Gastrocnemius medialis (tissue), 4 donors: ENCODE measurements at regions not wholly inside any gene's neighbourhood (a gene's known extent, or its start where the extent isn't known, plus 50 kb on each side); places are given as distances from the start of the nearest gene placed in this dataset.

Experiments used
- ATAC-seq, 2 donors: fragments of 150-250 bp; one replicate each; pipeline ENCODE4 v1.9.1; 2016
- DNase-seq, 2 donors: peaks; one replicate each; pipeline ENCODE4 v3.0.0-alpha.2; 2019
- H3K27ac ChIP-seq, 4 donors: fragments of 200-600 bp; sonication (generic); 1 replicate in 1 of 4; 2 replicates in 3 of 4; pipeline ENCODE4 v1.5.1; 2016 to 2018; ENCODE audit warnings: mild to moderate bottlenecking in 2 of 4, moderate library complexity in 1 of 4
- H3K27me3 ChIP-seq, 3 donors: fragments of 200-600 bp; sonication (generic) in 2 of 3; 1 replicate in 1 of 3; 2 replicates in 2 of 3; pipeline versions ENCODE4 v1.5.1 to v1.6.0; 2016 to 2019; ENCODE audit warnings: mild to moderate bottlenecking in 1 of 3, moderate library complexity in 1 of 3
- H3K36me3 ChIP-seq, 2 donors: fragments of 200-600 bp; sonication (generic) in 1 of 2; one replicate each; pipeline ENCODE4 v1.5.1; 2017 to 2018
- H3K4me1 ChIP-seq, 2 donors: fragments of 200-600 bp; sonication (generic) in 1 of 2; one replicate each; pipeline ENCODE4 v1.5.1; 2016 to 2017; ENCODE audit warnings: mild to moderate bottlenecking in 2 of 2
- H3K4me3 ChIP-seq, 4 donors: fragments of 200-600 bp; sonication (generic) in 3 of 4; 1 replicate in 1 of 4; 2 replicates in 3 of 4; pipeline ENCODE4 v1.5.1; 2016 to 2019; ENCODE audit warnings: mild to moderate bottlenecking in 2 of 4
- H3K9me3 ChIP-seq, 3 donors: fragments of 200-600 bp; sonication (generic) in 2 of 3; 1 replicate in 1 of 3; 2 replicates in 2 of 3; pipeline ENCODE4 v1.5.1; 2016 to 2019
- POLR2A ChIP-seq, 2 donors: fragments of 450-650 bp; IDR thresholded peaks; one replicate each; pipeline ENCODE4 v1.6.1; 2017; ENCODE audit warnings: antibody characterized with exemption in 2 of 2, mild to moderate bottlenecking in 2 of 2, moderate library complexity in 2 of 2
- in situ Hi-C, 4 donors: fragments of 200-750 bp; cut with MboI; loops; one replicate each; pipeline versions ENCODE4 v1.15.0 to v1.8.0; 2017; ENCODE audit warnings: low sequenced_read_pairs in 4 of 4
- intact Hi-C: fragments of 100-400 bp; cut with DNase I; formaldehyde crosslinking; loops from one replicate; pipeline ENCODE4 v1.15.1; 2023; ENCODE audit warnings: low total_unique reads
- TF ChIP-seq, protein P1 (sequence below), 5 experiments: fragments of 450-650 bp in 3 of 5; fragments of 200-600 bp in 2 of 5; sonication (generic) in 2 of 5; IDR thresholded peaks in 4 of 5; conservative IDR thresholded peaks in 1 of 5; 1 replicate in 4 of 5; 2 replicates in 1 of 5; pipeline ENCODE4 v1.5.1; 2016 to 2019; ENCODE audit warnings: antibody characterized with exemption in 5 of 5, mild to moderate bottlenecking in 3 of 5, moderate library complexity in 3 of 5

DNA sequence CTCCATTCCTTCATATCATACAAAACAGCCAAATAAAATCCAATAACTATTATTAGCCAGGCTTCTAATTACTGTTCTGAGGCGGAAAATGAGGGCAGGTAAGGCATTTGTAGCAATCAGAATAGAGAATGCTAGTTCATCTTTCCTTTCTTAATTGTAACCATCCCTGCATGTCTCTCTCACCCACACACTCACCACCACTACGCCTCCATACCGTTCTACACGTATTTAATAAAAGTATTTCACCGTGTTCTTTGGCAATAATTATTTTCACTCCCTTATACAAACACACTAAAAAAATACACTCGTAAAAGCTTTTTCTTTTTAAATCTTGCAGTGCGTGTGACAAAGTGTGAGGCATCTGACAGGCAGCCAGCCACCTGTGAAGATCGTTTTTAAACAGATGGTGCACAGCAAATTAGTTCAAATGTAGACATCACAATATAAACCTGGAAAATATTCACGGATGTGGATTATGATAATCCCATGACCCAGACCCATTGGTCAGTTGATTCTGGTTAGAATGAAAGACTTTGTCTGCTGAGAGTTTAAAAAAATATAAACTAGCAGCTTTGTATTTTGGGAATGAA is 653.6 kb downstream of the REEP3 start:
- no peaks in the 10 kb centered on the region for H3K27me3 ChIP-seq
- intact Hi-C loops (no loop called here), in situ Hi-C loops (no loop called here)
- H3K4me3 ChIP-seq = no peak overlapping the region
- no peaks in the 10 kb centered on the region for H3K9me3 ChIP-seq
- no peak overlapping the region for H3K27ac ChIP-seq
- no peaks in the 10 kb centered on the region for H3K4me1 ChIP-seq
- ATAC-seq = no peak
- H3K36me3 ChIP-seq = no peaks in the 10 kb centered on the region
- DNase-seq = no peak
- TF ChIP-seq, protein P1, sequence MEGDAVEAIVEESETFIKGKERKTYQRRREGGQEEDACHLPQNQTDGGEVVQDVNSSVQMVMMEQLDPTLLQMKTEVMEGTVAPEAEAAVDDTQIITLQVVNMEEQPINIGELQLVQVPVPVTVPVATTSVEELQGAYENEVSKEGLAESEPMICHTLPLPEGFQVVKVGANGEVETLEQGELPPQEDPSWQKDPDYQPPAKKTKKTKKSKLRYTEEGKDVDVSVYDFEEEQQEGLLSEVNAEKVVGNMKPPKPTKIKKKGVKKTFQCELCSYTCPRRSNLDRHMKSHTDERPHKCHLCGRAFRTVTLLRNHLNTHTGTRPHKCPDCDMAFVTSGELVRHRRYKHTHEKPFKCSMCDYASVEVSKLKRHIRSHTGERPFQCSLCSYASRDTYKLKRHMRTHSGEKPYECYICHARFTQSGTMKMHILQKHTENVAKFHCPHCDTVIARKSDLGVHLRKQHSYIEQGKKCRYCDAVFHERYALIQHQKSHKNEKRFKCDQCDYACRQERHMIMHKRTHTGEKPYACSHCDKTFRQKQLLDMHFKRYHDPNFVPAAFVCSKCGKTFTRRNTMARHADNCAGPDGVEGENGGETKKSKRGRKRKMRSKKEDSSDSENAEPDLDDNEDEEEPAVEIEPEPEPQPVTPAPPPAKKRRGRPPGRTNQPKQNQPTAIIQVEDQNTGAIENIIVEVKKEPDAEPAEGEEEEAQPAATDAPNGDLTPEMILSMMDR (IDR thresholded peaks at IDR 0.05 in 4 of 5, conservative IDR thresholded peaks at IDR 0.05 in 1 of 5) = no peak
- TF ChIP-seq POLR2A (IDR thresholded peaks at IDR 0.05) = no peak

DNA sequence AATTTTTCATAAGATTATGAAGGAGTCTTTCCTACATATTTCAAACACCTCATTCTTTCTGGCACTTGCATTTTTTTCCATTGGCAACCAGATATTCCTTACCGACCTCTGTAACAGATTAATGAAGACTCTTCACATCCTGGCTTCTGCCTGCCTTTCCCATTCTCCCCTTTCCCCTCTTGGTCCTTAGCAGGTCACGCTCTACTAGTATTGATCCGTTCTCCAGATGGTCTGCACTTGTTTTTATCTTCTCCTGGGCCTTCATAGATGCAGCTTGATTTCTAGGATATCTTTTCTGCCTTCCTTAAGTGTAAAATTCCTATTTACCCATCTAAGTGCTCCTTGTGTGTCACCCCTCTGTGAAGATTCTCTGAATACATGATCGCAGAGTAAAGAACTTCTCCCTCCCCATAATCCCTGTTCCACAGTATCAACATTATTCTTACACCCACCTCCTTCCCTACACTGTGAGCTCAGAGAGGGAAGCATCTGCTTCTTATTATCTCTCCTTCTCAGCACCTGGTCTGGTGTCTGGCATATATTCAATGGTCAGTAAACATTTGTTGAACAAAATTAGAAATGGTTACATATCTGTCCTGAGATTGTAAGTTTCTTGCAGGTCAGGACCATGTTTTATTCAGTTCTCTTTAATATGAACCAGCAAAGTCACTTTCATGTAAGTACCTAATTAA is 654.2 kb downstream of the REEP3 start:
- H3K27me3 ChIP-seq = no peaks in the 10 kb centered on the region
- in situ Hi-C loops = no loop called here
- no peaks in the 10 kb centered on the region for H3K36me3 ChIP-seq
- intact Hi-C loops = no loop called here
- no peak for TF ChIP-seq POLR2A (IDR thresholded peaks at IDR 0.05)
- TF ChIP-seq, protein P1 (IDR thresholded peaks at IDR 0.05 in 4 of 5, conservative IDR thresholded peaks at IDR 0.05 in 1 of 5) = no peak
- no peak for ATAC-seq
- H3K9me3 ChIP-seq = no peaks in the 10 kb centered on the region
- H3K4me1 ChIP-seq = no peaks in the 10 kb centered on the region
- DNase-seq = no peak
- H3K27ac ChIP-seq = no peak overlapping the region
- H3K4me3 ChIP-seq = no peak overlapping the region

DNA sequence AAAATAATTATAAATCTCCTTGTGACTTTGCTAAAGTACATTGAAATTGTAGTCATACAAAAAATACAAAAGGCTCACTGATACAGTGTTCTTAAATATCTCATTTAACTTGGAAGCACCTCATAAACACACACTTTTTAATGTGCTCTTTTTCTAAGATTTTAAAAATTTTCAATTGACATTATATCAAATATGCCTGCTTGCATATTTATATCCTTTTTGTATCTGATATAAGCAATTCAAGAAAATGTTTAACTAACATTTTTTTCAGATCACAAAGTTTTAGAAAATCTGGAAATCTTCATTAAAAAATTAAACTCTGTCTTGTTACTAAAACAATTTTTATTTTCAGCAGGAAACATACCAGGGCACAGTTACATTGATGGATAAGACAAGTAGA is 661.5 kb downstream of the REEP3 start:
- intact Hi-C loops = no loop called here
- Histone ChIP-seq H3K4me1 (no peaks in the 10 kb centered on the region), H3K27me3 (no peaks in the 10 kb centered on the region), H3K9me3 (no peaks in the 10 kb centered on the region), H3K27ac (no peak overlapping the region), H3K36me3 (no peaks in the 10 kb centered on the region), H3K4me3 (no peak overlapping the region)
- TF ChIP-seq POLR2A (IDR thresholded peaks at IDR 0.05) = no peak
- TF ChIP-seq, protein P1 (IDR thresholded peaks at IDR 0.05 in 4 of 5, conservative IDR thresholded peaks at IDR 0.05 in 1 of 5) = no peak
- ATAC-seq (no peak), DNase-seq (no peak)
- in situ Hi-C loops = no loop called here

DNA sequence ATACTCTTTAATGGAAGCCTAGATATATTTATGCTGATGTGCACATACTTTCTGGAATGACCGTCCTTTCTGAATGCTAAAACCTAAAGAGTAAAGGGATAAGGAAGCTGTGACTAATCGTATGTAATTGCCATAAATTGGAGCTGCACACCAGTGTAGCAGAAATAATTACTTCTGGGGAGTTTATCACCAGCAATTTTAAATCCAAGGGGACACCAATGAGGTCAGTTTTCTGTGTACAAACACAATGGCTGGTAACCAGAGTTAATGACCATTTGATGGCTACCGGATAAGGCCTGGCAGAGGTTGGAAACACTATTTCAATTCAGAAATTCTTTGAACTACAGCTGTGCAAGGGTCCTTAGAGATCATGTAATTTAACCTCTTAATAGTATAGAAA is 670.1 kb downstream of the REEP3 start:
- Histone ChIP-seq H3K4me3 (no peak overlapping the region), H3K9me3 (no peaks in the 10 kb centered on the region), H3K27me3 (no peaks in the 10 kb centered on the region), H3K36me3 (no peaks in the 10 kb centered on the region), H3K4me1 (no peaks in the 10 kb centered on the region), H3K27ac (no peak overlapping the region)
- in situ Hi-C loops (no loop called here), intact Hi-C loops (no loop called here)
- no peak for TF ChIP-seq POLR2A (IDR thresholded peaks at IDR 0.05)
- TF ChIP-seq, protein P1 (IDR thresholded peaks at IDR 0.05 in 4 of 5, conservative IDR thresholded peaks at IDR 0.05 in 1 of 5) = no peak
- DNase-seq = no peak
- no peak for ATAC-seq
